Transverse colon (tissue), 3 donors: ENCODE measurements at regions not wholly inside any gene's neighbourhood (a gene's known extent, or its start where the extent isn't known, plus 50 kb on each side); places are given as distances from the start of the nearest gene placed in this dataset.

Source experiments
- CTCF ChIP-seq, 5 experiments: fragments of 200-600 bp in 3 of 5; fragments of 450-650 bp in 2 of 5; sonication (generic) in 3 of 5; IDR thresholded peaks; 1 replicate in 2 of 5; 2 replicates in 3 of 5; pipeline ENCODE4 v1.5.1; 2016 to 2017; ENCODE audit warnings: antibody characterized with exemption in 5 of 5, inconsistent platforms in 3 of 5, mild to moderate bottlenecking in 2 of 5, moderate library complexity in 1 of 5
- EP300 ChIP-seq: sonication (generic); formaldehyde crosslinking; IDR thresholded peaks from one replicate; pipeline ENCODE4 v1.6.1; 2017; ENCODE audit warnings: antibody characterized with exemption, low read depth
- POLR2A ChIP-seq: fragments of 450-650 bp; IDR thresholded peaks from one replicate; pipeline ENCODE4 v1.6.1; 2016; ENCODE audit warnings: antibody characterized with exemption, mild to moderate bottlenecking, moderate library complexity

- no peak for TF ChIP-seq POLR2A
- no peak for TF ChIP-seq CTCF (IDR thresholded peaks at IDR 0.05)
- TF ChIP-seq EP300 = no peak
Measured at GRCh38 chr17:56064506-56064905, 88.8 kb upstream of the ANKFN1 start.
